Osteoblast (primary cell): ENCODE measurements at regions not wholly inside any gene's neighbourhood (a gene's known extent, or its start where the extent isn't known, plus 50 kb on each side); places are given as distances from the start of the nearest gene placed in this dataset.

ENCODE experiments used
- DNase-seq: peaks from one replicate; pipeline ENCODE4 v3.0.0; 2011; ENCODE audit warnings: low spot score, mixed read lengths; ENCODE audit not compliant: insufficient read length; ENCODE audit errors: missing footprints
- H2AFZ ChIP-seq: 2 replicates; pipeline ENCODE4 v1.6.0; 2011; ENCODE audit warnings: mild to moderate bottlenecking, low read length
- H3K27ac ChIP-seq: 2 replicates; pipeline ENCODE4 v1.5.1; 2011; ENCODE audit warnings: mild to moderate bottlenecking, low read depth, low read length, moderate library complexity
- H3K27me3 ChIP-seq: 2 replicates; pipeline ENCODE4 v1.6.0; 2012; ENCODE audit warnings: mild to moderate bottlenecking, control low read depth, inconsistent platforms, low read length, moderate library complexity; ENCODE audit not compliant: insufficient read depth
- H3K36me3 ChIP-seq: 2 replicates; pipeline ENCODE4 v1.5.1; 2011; ENCODE audit warnings: mild to moderate bottlenecking, low read length, control low read depth, moderate library complexity; ENCODE audit not compliant: insufficient read depth
- H3K4me1 ChIP-seq: 2 replicates; pipeline ENCODE4 v1.5.1; 2011; ENCODE audit warnings: mild to moderate bottlenecking, low read length, control low read depth, moderate library complexity; ENCODE audit not compliant: insufficient read depth
- H3K4me2 ChIP-seq: 2 replicates; pipeline ENCODE4 v1.6.0; 2011; ENCODE audit warnings: mild to moderate bottlenecking, low read length; ENCODE audit not compliant: insufficient read depth
- H3K4me3 ChIP-seq: fragments of 200-600 bp; sonication (generic); 3 replicates; pipeline ENCODE4 v1.5.1; 2012; ENCODE audit warnings: mild to moderate bottlenecking, low read length, inconsistent platforms; ENCODE audit not compliant: insufficient read depth
- H3K79me2 ChIP-seq: 2 replicates; pipeline ENCODE4 v1.6.0; 2012; ENCODE audit warnings: mild to moderate bottlenecking, low read length, control low read depth, inconsistent platforms; ENCODE audit not compliant: insufficient read depth
- H3K9me3 ChIP-seq: 2 replicates; pipeline ENCODE4 v1.5.1; 2011; ENCODE audit warnings: low read depth, low read length, control low read depth
- H4K20me1 ChIP-seq: 2 replicates; pipeline ENCODE4 v1.6.0; 2012; ENCODE audit warnings: mild to moderate bottlenecking, low read length, control low read depth; ENCODE audit not compliant: insufficient read depth
- CTCF ChIP-seq: IDR thresholded peaks from 2 replicates; pipeline ENCODE4 v1.5.1; 2011; ENCODE audit warnings: mild to moderate bottlenecking, low read depth, low read length, moderate library complexity; ENCODE audit errors: extremely low read depth

DNA sequence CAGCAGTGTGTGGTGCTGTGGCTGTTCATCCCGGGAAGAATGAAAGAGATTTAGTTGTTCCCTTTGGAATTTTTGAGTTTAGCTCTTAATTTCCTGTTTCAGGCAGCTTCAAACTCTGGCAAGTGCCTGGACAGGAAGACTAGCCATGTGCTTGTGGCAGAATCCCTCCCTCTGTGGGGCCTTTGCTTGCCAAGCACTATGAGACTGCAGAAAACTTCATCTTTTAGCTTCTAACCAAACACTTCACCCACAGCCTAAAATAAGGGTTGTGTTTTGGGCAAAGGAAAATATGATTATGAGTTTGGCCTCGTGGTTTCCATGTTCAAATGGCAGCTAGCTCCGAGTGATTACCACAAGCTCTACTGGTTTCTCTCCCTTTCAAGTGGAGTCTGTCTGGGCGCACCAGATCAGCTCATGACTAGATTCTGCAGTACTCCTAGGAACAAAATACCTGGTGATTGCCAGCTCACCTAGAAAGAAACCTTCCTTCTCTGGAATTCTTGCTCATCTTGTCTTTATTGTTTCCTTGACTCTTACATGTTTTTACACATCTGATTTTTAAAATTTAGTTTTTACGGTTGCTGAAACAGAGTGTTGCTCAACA, 707.5 kb downstream of the SLITRK6 start:
- no peaks in the 10 kb centered on the region for H3K27me3 ChIP-seq
- H2AFZ ChIP-seq: no peak overlapping the region
- TF ChIP-seq CTCF: no peak
- no peak overlapping the region for H3K27ac ChIP-seq
- H3K9me3 ChIP-seq: peaks cover 3% of the 10 kb centered on the region
- H4K20me1 ChIP-seq: no peaks in the 10 kb centered on the region
- H3K4me3 ChIP-seq: no peak overlapping the region
- H3K4me2 ChIP-seq: no peak overlapping the region
- H3K4me1 ChIP-seq: no peaks in the 10 kb centered on the region
- H3K79me2 ChIP-seq: no peaks in the 10 kb centered on the region
- no peak for DNase-seq
- no peaks in the 10 kb centered on the region for H3K36me3 ChIP-seq

GRCh38 chr13:85089186-85089585, 710.0 kb downstream of the SLITRK6 start:
- Histone ChIP-seq H3K36me3 (no peaks in the 10 kb centered on the region), H3K4me1 (no peaks in the 10 kb centered on the region), H3K4me2 (no peak overlapping the region), H3K27me3 (no peaks in the 10 kb centered on the region), H3K79me2 (no peaks in the 10 kb centered on the region), H3K4me3 (no peak overlapping the region), H2AFZ (no peak overlapping the region), H3K9me3 (no peaks in the 10 kb centered on the region), H3K27ac (no peak overlapping the region), H4K20me1 (no peaks in the 10 kb centered on the region)
- no peak for DNase-seq
- no peak for TF ChIP-seq CTCF

- Histone ChIP-seq H3K4me3 (no peak overlapping the region), H3K27ac (no peak overlapping the region), H3K27me3 (no peaks in the 10 kb centered on the region), H4K20me1 (no peaks in the 10 kb centered on the region), H3K9me3 (peaks cover 3% of the 10 kb centered on the region), H3K36me3 (no peaks in the 10 kb centered on the region), H3K79me2 (no peaks in the 10 kb centered on the region), H2AFZ (no peak overlapping the region), H3K4me2 (no peak overlapping the region), H3K4me1 (no peaks in the 10 kb centered on the region)
- no peak for TF ChIP-seq CTCF
- no peak for DNase-seq
Measured at GRCh38 chr13:85080691-85081090, 718.5 kb downstream of the SLITRK6 start.

GRCh38 chr13:85076343-85076742, 722.9 kb downstream of the SLITRK6 start:
- Histone ChIP-seq H3K4me1 (no peaks in the 10 kb centered on the region), H3K27me3 (no peaks in the 10 kb centered on the region), H2AFZ (no peak overlapping the region), H3K27ac (no peak overlapping the region), H4K20me1 (no peaks in the 10 kb centered on the region), H3K79me2 (no peaks in the 10 kb centered on the region), H3K36me3 (no peaks in the 10 kb centered on the region), H3K4me2 (no peak overlapping the region), H3K9me3 (peaks cover 3% of the 10 kb centered on the region), H3K4me3 (no peak overlapping the region)
- DNase-seq: no peak
- TF ChIP-seq CTCF: no peak
